Colonic mucosa (tissue), 4 donors: ENCODE measurements at regions not wholly inside any gene's neighbourhood (a gene's known extent, or its start where the extent isn't known, plus 50 kb on each side); places are given as distances from the start of the nearest gene placed in this dataset.

Experiments used
- DNase-seq: peaks from one replicate; pipeline ENCODE4 v3.0.0-alpha.2; 2020
- H3K27ac ChIP-seq: fragments of 200-600 bp; one replicate; pipeline ENCODE4 v1.8.0; 2021
- H3K27me3 ChIP-seq: fragments of 200-600 bp; one replicate; pipeline ENCODE4 v1.8.0; 2021
- H3K36me3 ChIP-seq: fragments of 200-600 bp; one replicate; pipeline ENCODE4 v1.8.0; 2021
- H3K4me1 ChIP-seq: fragments of 200-600 bp; one replicate; pipeline ENCODE4 v1.8.0; 2021; ENCODE audit warnings: mild to moderate bottlenecking
- H3K4me3 ChIP-seq: fragments of 200-600 bp; one replicate; pipeline ENCODE4 v1.8.0; 2021
- H3K9ac ChIP-seq, 2 donors: one replicate each; pipeline ENCODE4 v1.7.0; 2013; ENCODE audit warnings: control low read depth in 2 of 2, low read depth in 2 of 2, low read length in 2 of 2
- H3K9me3 ChIP-seq: fragments of 200-600 bp; one replicate; pipeline ENCODE4 v1.8.0; 2021
- CTCF ChIP-seq: fragments of 200-600 bp; IDR thresholded peaks from one replicate; pipeline ENCODE4 v1.8.0; 2022; ENCODE audit warnings: antibody characterized with exemption, mild to moderate bottlenecking
- intact Hi-C: fragments of 100-400 bp; cut with DNase I; formaldehyde crosslinking; loops from one replicate; pipeline ENCODE4 v1.14.1; 2022
- donor health status: healthy.
- donor health status: DM: no; HTN: no; CAD: no.
- donor health status: DM: no; HTN: no; CAD: no.

GRCh38 chr16:51696376-51696775 is 545.3 kb upstream of the SALL1 start:
- H3K9me3 ChIP-seq = no peaks in the 10 kb centered on the region
- TF ChIP-seq CTCF = no peak
- H3K4me1 ChIP-seq = no peaks in the 10 kb centered on the region
- H3K36me3 ChIP-seq = no peaks in the 10 kb centered on the region
- H3K4me3 ChIP-seq = no peak overlapping the region
- H3K27ac ChIP-seq = no peak overlapping the region
- intact Hi-C loops = no loop called here
- no peaks in the 10 kb centered on the region for H3K27me3 ChIP-seq
- DNase-seq = no peak
- H3K9ac ChIP-seq = no peak overlapping the region

GRCh38 chr16:51691109-51691508 is 540.0 kb upstream of the SALL1 start:
- Histone ChIP-seq H3K4me3 (no peak overlapping the region), H3K4me1 (no peaks in the 10 kb centered on the region), H3K27ac (no peak overlapping the region), H3K9me3 (no peaks in the 10 kb centered on the region), H3K36me3 (no peaks in the 10 kb centered on the region), H3K27me3 (no peaks in the 10 kb centered on the region), H3K9ac (no peak overlapping the region)
- TF ChIP-seq CTCF = no peak
- intact Hi-C loops = no loop called here
- DNase-seq = no peak

GRCh38 chr16:51685498-51685897 is 534.4 kb upstream of the SALL1 start:
- Histone ChIP-seq H3K27ac (no peak overlapping the region), H3K36me3 (no peaks in the 10 kb centered on the region), H3K9me3 (no peaks in the 10 kb centered on the region), H3K4me1 (no peaks in the 10 kb centered on the region), H3K4me3 (no peak overlapping the region), H3K27me3 (no peaks in the 10 kb centered on the region), H3K9ac (no peak overlapping the region)
- no peak for TF ChIP-seq CTCF
- intact Hi-C loops = no loop called here
- DNase-seq = no peak

GRCh38 chr16:51683882-51684281 is 532.8 kb upstream of the SALL1 start:
- H3K27ac ChIP-seq = no peak overlapping the region
- no peak for DNase-seq
- H3K4me1 ChIP-seq = no peaks in the 10 kb centered on the region
- no peak overlapping the region for H3K4me3 ChIP-seq
- H3K9me3 ChIP-seq = no peaks in the 10 kb centered on the region
- intact Hi-C loops = no loop called here
- H3K36me3 ChIP-seq = no peaks in the 10 kb centered on the region
- H3K27me3 ChIP-seq = no peaks in the 10 kb centered on the region
- TF ChIP-seq CTCF = no peak
- no peak overlapping the region for H3K9ac ChIP-seq

GRCh38 chr16:51682905-51683304 is 531.8 kb upstream of the SALL1 start:
- intact Hi-C loops = no loop called here
- no peak for DNase-seq
- H3K4me3 ChIP-seq = no peak overlapping the region
- H3K27me3 ChIP-seq = no peaks in the 10 kb centered on the region
- H3K4me1 ChIP-seq = no peaks in the 10 kb centered on the region
- no peak for TF ChIP-seq CTCF
- no peaks in the 10 kb centered on the region for H3K36me3 ChIP-seq
- no peaks in the 10 kb centered on the region for H3K9me3 ChIP-seq
- H3K27ac ChIP-seq = no peak overlapping the region
- no peak overlapping the region for H3K9ac ChIP-seq

- DNase-seq = no peak
- Histone ChIP-seq H3K27ac (no peak overlapping the region), H3K4me3 (no peak overlapping the region), H3K27me3 (no peaks in the 10 kb centered on the region), H3K4me1 (no peaks in the 10 kb centered on the region), H3K36me3 (no peaks in the 10 kb centered on the region), H3K9me3 (no peaks in the 10 kb centered on the region), H3K9ac (no peak overlapping the region)
- intact Hi-C loops = no loop called here
- no peak for TF ChIP-seq CTCF
These were observed 523.5 kb upstream of the SALL1 start for GRCh38 chr16:51674615-51675014.
